HG03066 (cell line): ENCODE measurements at regions not wholly inside any gene's neighbourhood (a gene's known extent, or its start where the extent isn't known, plus 50 kb on each side); places are given as distances from the start of the nearest gene placed in this dataset.
"Not testable (repeated sequence)": the region's sequence is repeated elsewhere in the genome, so short reads cannot be mapped to it uniquely, and the experiment has no call there.

Experiments
- ATAC-seq: cut with Tn5 transposase; IDR thresholded peaks from one replicate; pipeline ENCODE4 v1.9.1; 2021; ENCODE audit warnings: low read depth; ENCODE audit not compliant: unreplicated experiment

GRCh38 chr5:104932431-104932830 is 1369.8 kb upstream of the NUDT12 start:
- no peak for ATAC-seq

GRCh38 chr5:104928906-104929520 is 1366.4 kb upstream of the NUDT12 start:
- ATAC-seq: no peak

- ATAC-seq: no peak
Observed at GRCh38 chr5:104915226-104915625, 1352.6 kb upstream of the NUDT12 start.

GRCh38 chr5:104914536-104915070 is 1352.0 kb upstream of the NUDT12 start:
- ATAC-seq: no peak

GRCh38 chr5:104913841-104914281 is 1351.3 kb upstream of the NUDT12 start:
- ATAC-seq: no peak

GRCh38 chr5:104909803-104910202 is 1347.2 kb upstream of the NUDT12 start:
- no peak for ATAC-seq

GRCh38 chr5:104904561-104904960 is 1342.0 kb upstream of the NUDT12 start:
- ATAC-seq: no peak

GRCh38 chr5:104903941-104904340 is 1341.4 kb upstream of the NUDT12 start:
- ATAC-seq: no peak

GRCh38 chr5:104891596-104891995 is 1329.0 kb upstream of the NUDT12 start:
- ATAC-seq: no peak

- ATAC-seq: no peak
Observed at GRCh38 chr5:104890767-104891166, 1328.2 kb upstream of the NUDT12 start.

- no peak for ATAC-seq
Observed at GRCh38 chr5:104859437-104859836, 1296.8 kb upstream of the NUDT12 start.

GRCh38 chr5:104852099-104852498 is 1289.5 kb upstream of the NUDT12 start:
- ATAC-seq: not testable (repeated sequence)

- ATAC-seq: no peak
Observed at GRCh38 chr5:104845541-104845940, 1283.0 kb upstream of the NUDT12 start.

- ATAC-seq: no peak
Observed at GRCh38 chr5:104843822-104844221, 1281.2 kb upstream of the NUDT12 start.

GRCh38 chr5:104840284-104840683 is 1277.7 kb upstream of the NUDT12 start:
- ATAC-seq: no peak

- ATAC-seq: not testable (repeated sequence)
Observed at GRCh38 chr5:104831515-104831914, 1268.9 kb upstream of the NUDT12 start.

- no peak for ATAC-seq
Observed at GRCh38 chr5:104821606-104822005, 1259.0 kb upstream of the NUDT12 start.

GRCh38 chr5:104817127-104817526 is 1254.5 kb upstream of the NUDT12 start:
- ATAC-seq: no peak

GRCh38 chr5:104815212-104815611 is 1252.6 kb upstream of the NUDT12 start:
- ATAC-seq: no peak

GRCh38 chr5:104800440-104801048 is 1238.0 kb upstream of the NUDT12 start:
- no peak for ATAC-seq

GRCh38 chr5:104793755-104794080 is 1231.1 kb upstream of the NUDT12 start:
- ATAC-seq: no peak

GRCh38 chr5:104793031-104793754 is 1230.6 kb upstream of the NUDT12 start:
- ATAC-seq: no peak
